PC-3 (cell line): ENCODE measurements at regions not wholly inside any gene's neighbourhood (a gene's known extent, or its start where the extent isn't known, plus 50 kb on each side); places are given as distances from the start of the nearest gene placed in this dataset.

Experiments used
- ATAC-seq: fragments of 200-7000 bp; cut with Tn5 transposase; 2 replicates; pipeline ENCODE4 v1.9.1; 2020; ENCODE audit warnings: mild to moderate bottlenecking, moderate library complexity
- BruUV-seq: library from RNA; stranded (reverse); fragments of 400-500 nt; replicated peaks from 2 replicates; lab custom pipeline; 2021; lab: Mats Ljungman, UMichigan
- CTCF ChIA-PET: fragments of 300-600 bp; sonication (Branson Sonifier 250); formaldehyde crosslinking; loops from one replicate; lab custom pipeline; 2022; ENCODE audit warnings: antibody characterized with exemption; lab: Charles Lee
- POLR2A ChIA-PET: fragments of 300-600 bp; sonication (Branson Sonifier 250); formaldehyde crosslinking; loops from one replicate; lab custom pipeline; 2022; ENCODE audit warnings: antibody characterized with exemption; ENCODE audit not compliant: unreplicated experiment; lab: Charles Lee
- DNase-seq: peaks from one replicate; pipeline ENCODE4 v3.0.0-alpha.2; 2015
- H2AFZ ChIP-seq: fragments of 300-600 bp; sonication (generic); 2 replicates; pipeline ENCODE4 v1.6.0; 2016; ENCODE audit warnings: antibody characterized with exemption, low read length
- H3F3A ChIP-seq: fragments of 300-600 bp; sonication (generic); one replicate; pipeline ENCODE4 v1.6.0; 2017; ENCODE audit warnings: antibody characterized with exemption, low read length, control low read depth, mild to moderate bottlenecking; ENCODE audit not compliant: unreplicated experiment
- H3K27ac ChIP-seq: fragments of 300-600 bp; sonication (generic); 2 replicates; pipeline ENCODE4 v1.5.1; 2016; ENCODE audit warnings: mild to moderate bottlenecking, low read length
- H3K27me3 ChIP-seq: fragments of 300-600 bp; sonication (generic); 2 replicates; pipeline ENCODE4 v1.6.1; 2016; ENCODE audit warnings: low read length, mixed read lengths
- H3K36me3 ChIP-seq: fragments of 300-600 bp; sonication (generic); 2 replicates; pipeline ENCODE4 v1.6.1; 2016; ENCODE audit warnings: low read depth, mixed run types, low read length, mixed read lengths
- H3K4me1 ChIP-seq: fragments of 300-600 bp; sonication (generic); 2 replicates; pipeline ENCODE4 v1.5.1; 2016; ENCODE audit warnings: low read length; ENCODE audit not compliant: insufficient read depth
- H3K4me2 ChIP-seq: fragments of 300-600 bp; sonication (generic); 2 replicates; pipeline ENCODE4 v1.6.0; 2016; ENCODE audit warnings: low read length
- H3K4me3 ChIP-seq: fragments of 300-600 bp; sonication (generic); 2 replicates; pipeline ENCODE4 v1.5.1; 2016; ENCODE audit warnings: mild to moderate bottlenecking, low read length, mixed read lengths
- H3K79me2 ChIP-seq: fragments of 300-600 bp; sonication (generic); 2 replicates; pipeline ENCODE4 v1.6.1; 2017; ENCODE audit warnings: low read length, mixed read lengths
- H3K9ac ChIP-seq: fragments of 300-600 bp; sonication (generic); 2 replicates; pipeline ENCODE4 v1.6.0; 2016; ENCODE audit warnings: mild to moderate bottlenecking, low read length
- H3K9me2 ChIP-seq: fragments of 300-600 bp; sonication (generic); replicated peaks from 2 replicates; pipeline ENCODE4 v1.6.1; 2016; ENCODE audit warnings: mixed run types, low read length, mixed read lengths
- H3K9me3 ChIP-seq: fragments of 300-600 bp; sonication (generic); 2 replicates; pipeline ENCODE4 v1.6.1; 2016; ENCODE audit warnings: low read length, mixed read lengths
- H4K20me1 ChIP-seq: fragments of 300-600 bp; sonication (generic); 2 replicates; pipeline ENCODE4 v1.6.1; 2016; ENCODE audit warnings: low read length, mixed read lengths
- CTCF ChIP-seq: fragments of 300-600 bp; sonication (generic); conservative IDR thresholded peaks from 2 replicates; pipeline ENCODE4 v1.5.1; 2017; ENCODE audit warnings: antibody characterized with exemption, low read depth, mild to moderate bottlenecking, low read length
- EZH2 ChIP-seq: fragments of 300-600 bp; sonication (generic); IDR thresholded peaks from one replicate; pipeline ENCODE4 v1.6.1; 2017; ENCODE audit warnings: antibody characterized with exemption, mild to moderate bottlenecking, low read length; ENCODE audit not compliant: unreplicated experiment
- EZH2phosphoT487 ChIP-seq: fragments of 300-600 bp; sonication (generic); IDR thresholded peaks from 2 replicates; pipeline ENCODE4 v1.6.1; 2018; ENCODE audit warnings: mild to moderate bottlenecking, antibody characterized with exemption, low read length, borderline replicate concordance
- intact Hi-C: fragments of 100-400 bp; cut with micrococcal nuclease; formaldehyde crosslinking; loops from 2 replicates; pipeline ENCODE4 v1.9.0; 2023

DNA sequence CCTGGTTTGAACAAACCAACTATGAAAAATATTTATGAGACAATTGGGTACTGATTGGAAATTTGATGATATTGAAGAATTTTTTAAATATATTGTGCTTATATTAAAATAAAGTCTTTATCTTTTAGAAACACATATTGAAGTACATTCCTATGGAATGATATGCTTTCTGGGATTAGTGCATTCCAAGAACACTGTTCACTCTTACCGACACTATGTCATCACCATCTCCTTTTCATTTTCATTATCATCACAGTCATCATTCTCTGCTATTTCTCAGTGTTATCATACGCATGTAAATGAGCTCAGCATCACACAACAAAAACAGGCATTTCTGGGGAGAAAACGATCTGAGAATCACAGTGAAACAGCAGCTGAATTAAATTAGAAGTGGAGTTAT, 513.3 kb upstream of the CCDC196 start:
- ChIA-PET CTCF (no interaction called here), POLR2A (no interaction called here)
- no peak overlapping the region for H3K27ac ChIP-seq
- intact Hi-C loops, result no loop called here
- no peaks in the 10 kb centered on the region for H4K20me1 ChIP-seq
- H3K9me3 ChIP-seq, result no peaks in the 10 kb centered on the region
- ATAC-seq (no peak), DNase-seq (no peak)
- no peaks in the 10 kb centered on the region for H3F3A ChIP-seq
- H3K4me1 ChIP-seq, result no peaks in the 10 kb centered on the region
- H3K27me3 ChIP-seq, result peaks cover 69% of the 10 kb centered on the region
- H3K4me2 ChIP-seq, result no peak overlapping the region
- no peaks in the 10 kb centered on the region for H3K9me2 ChIP-seq
- H2AFZ ChIP-seq, result no peak overlapping the region
- no peak for TF ChIP-seq EZH2
- TF ChIP-seq EZH2phosphoT487, result no peak
- no peak for TF ChIP-seq CTCF
- H3K79me2 ChIP-seq, result no peaks in the 10 kb centered on the region
- H3K36me3 ChIP-seq, result no peaks in the 10 kb centered on the region
- no peak overlapping the region for H3K9ac ChIP-seq
- no TSS peak for BruUV-seq
- H3K4me3 ChIP-seq, result no peak overlapping the region

GRCh38 chr14:65975865-65976264, 510.3 kb upstream of the CCDC196 start:
- BruUV-seq, result no TSS peak
- ATAC-seq, result no peak
- Histone ChIP-seq H3K27ac (no peak overlapping the region), H3K4me3 (no peak overlapping the region), H3K27me3 (peaks cover 56% of the 10 kb centered on the region), H3K36me3 (no peaks in the 10 kb centered on the region), H3K4me1 (no peaks in the 10 kb centered on the region), H3F3A (no peaks in the 10 kb centered on the region), H3K9ac (no peak overlapping the region), H2AFZ (no peak overlapping the region), H4K20me1 (no peaks in the 10 kb centered on the region), H3K9me2 (no peaks in the 10 kb centered on the region), H3K79me2 (no peaks in the 10 kb centered on the region), H3K9me3 (no peaks in the 10 kb centered on the region), H3K4me2 (no peak overlapping the region)
- ChIA-PET POLR2A (no interaction called here), CTCF (no interaction called here)
- no peak for DNase-seq
- no peak for TF ChIP-seq EZH2
- no peak for TF ChIP-seq CTCF
- TF ChIP-seq EZH2phosphoT487, result no peak
- intact Hi-C loops, result no loop called here

DNA sequence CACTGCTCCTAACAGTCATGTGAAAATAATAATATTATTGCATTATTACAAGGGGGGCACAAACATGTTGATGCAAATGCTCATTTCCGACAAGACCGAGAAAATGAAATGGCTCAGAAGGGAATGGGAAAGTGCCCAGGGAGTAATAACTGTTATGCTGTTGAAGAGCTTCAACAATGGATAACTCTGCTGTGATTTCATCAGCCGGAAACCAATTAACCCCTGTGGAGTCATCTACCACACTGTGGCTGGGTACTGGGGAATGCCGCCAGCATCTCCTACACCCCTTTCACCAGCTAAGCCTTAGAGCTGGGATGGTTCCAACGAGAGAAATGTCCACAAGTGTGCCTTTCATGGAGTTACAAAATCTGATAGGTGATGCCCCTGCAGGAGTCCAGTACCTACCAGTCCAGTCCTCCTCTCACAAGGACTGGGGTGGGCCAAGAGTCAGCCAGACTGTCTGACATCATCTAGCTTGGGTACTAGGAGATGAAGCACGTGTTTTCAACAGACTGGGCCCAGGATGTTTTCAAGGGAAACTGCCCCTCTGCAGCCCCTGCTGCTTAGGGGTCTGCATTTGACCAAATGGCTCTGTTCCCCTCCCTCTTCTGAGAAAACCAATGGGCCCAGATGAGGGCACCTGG, 509.3 kb upstream of the CCDC196 start:
- H3K27ac ChIP-seq, result no peak overlapping the region
- H3K4me2 ChIP-seq, result no peak overlapping the region
- no peaks in the 10 kb centered on the region for H3K36me3 ChIP-seq
- no peak for ATAC-seq
- no peak overlapping the region for H3K9ac ChIP-seq
- no TSS peak for BruUV-seq
- H2AFZ ChIP-seq, result no peak overlapping the region
- no peak overlapping the region for H3K4me3 ChIP-seq
- no peaks in the 10 kb centered on the region for H3K4me1 ChIP-seq
- H3K27me3 ChIP-seq, result peaks cover 63% of the 10 kb centered on the region
- no peaks in the 10 kb centered on the region for H3K9me3 ChIP-seq
- DNase-seq, result no peak
- ChIA-PET CTCF (no interaction called here), POLR2A (no interaction called here)
- no peaks in the 10 kb centered on the region for H3F3A ChIP-seq
- H3K79me2 ChIP-seq, result no peaks in the 10 kb centered on the region
- no peaks in the 10 kb centered on the region for H3K9me2 ChIP-seq
- intact Hi-C loops, result no loop called here
- no peak for TF ChIP-seq EZH2
- no peak for TF ChIP-seq CTCF
- TF ChIP-seq EZH2phosphoT487, result no peak
- no peaks in the 10 kb centered on the region for H4K20me1 ChIP-seq
